ENCODE measurements at regions not wholly inside any gene's neighbourhood (a gene's known extent, or its start where the extent isn't known, plus 50 kb on each side); places are given as distances from the start of the nearest gene placed in this dataset.

DNA sequence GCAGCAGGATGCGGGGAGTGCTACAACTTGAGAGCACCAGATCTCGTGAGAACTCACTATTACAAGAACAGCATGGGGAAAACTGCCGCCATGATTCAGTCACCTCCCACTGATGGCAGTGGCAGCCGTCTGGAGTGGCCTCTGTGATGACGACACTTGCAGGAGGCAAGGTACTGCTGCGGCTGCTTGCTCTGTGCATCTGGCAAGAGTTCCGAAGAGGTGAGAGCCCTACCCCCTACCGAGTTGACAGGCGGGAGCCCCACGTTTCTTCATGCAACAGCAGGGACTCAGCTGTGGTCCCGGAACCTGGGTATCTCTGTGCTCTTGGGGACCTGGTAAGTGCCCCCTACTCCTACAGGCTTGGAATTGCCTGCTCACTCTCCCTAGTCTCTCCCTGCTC lies 1672.7 kb upstream of the TMEFF2 start:
- 68% methylated on average over 10 of the region's 11 CpGs for WGBS (ENCODE audit: low lambda C conversion rate)

DNA sequence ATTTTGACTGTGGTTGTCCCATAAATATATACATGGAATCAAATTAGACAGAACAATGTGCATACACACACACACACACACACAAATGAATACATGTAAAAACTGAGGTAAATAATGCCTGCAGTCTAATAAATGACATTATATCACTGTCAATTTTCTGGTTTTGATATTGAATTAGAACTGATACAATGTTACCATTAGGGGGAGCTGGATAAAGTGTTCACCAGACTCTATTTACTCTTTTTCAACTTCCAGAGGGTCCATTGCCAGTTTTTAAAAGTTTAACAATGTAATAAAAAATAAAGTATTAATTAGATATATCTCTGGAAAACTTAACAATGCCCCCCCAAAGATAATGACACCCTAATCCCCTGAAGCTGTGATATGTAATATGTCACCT lies 1666.8 kb upstream of the TMEFF2 start:
- Histone ChIP-seq H3K4me1 (ENCODE audit: control insufficient read depth in 1 of 2, insufficient read depth in 2 of 2, low read depth in 1 of 2, low read length in 1 of 2) (no peaks in the 10 kb centered on the region), H3K79me2 (ENCODE audit: insufficient read depth) (no peaks in the 10 kb centered on the region), H3K36me3 (replicated peaks in 1 of 2; ENCODE audit: control insufficient read depth in 1 of 2, insufficient read depth in 2 of 2, low read length in 1 of 2) (no peaks in the 10 kb centered on the region), H4K20me1 (ENCODE audit: insufficient read depth) (no peaks in the 10 kb centered on the region), H3K4me3 (ENCODE audit: low read depth in 2 of 2, low read length in 1 of 2) (no peak overlapping the region), H2AFZ (ENCODE audit: low read depth) (peak overlapping the region; percentile 65; the same call in 1 of the 2 replicates), H3K9ac (no peak overlapping the region), H3K4me2 (no peak overlapping the region), H3K27ac (ENCODE audit: low read depth in 2 of 2, low read length in 1 of 2) (no peak overlapping the region), H3K9me3 (no peaks in the 10 kb centered on the region), H3F3A (replicated peaks; ENCODE audit: insufficient read depth) (peaks cover 5% of the 10 kb centered on the region), H3K9me2 (no peaks in the 10 kb centered on the region), H3K27me3 (ENCODE audit: insufficient read depth) (no peaks in the 10 kb centered on the region)
- no peak for TF ChIP-seq TEAD4 (IDR thresholded peaks at IDR 0.05; ENCODE audit: borderline replicate concordance, insufficient read depth)
- no peak for TF ChIP-seq SMC3 (IDR thresholded peaks at IDR 0.05; ENCODE audit: low read depth, low read length)
- no peak for TF ChIP-seq RFX5 (IDR thresholded peaks at IDR 0.05; ENCODE audit: low read length)
- no peak for TF ChIP-seq GATA2 (CRISPR knock-in tag; IDR thresholded peaks at IDR 0.05)
- no peak for TF ChIP-seq FOXJ3 (CRISPR knock-in tag; IDR thresholded peaks at IDR 0.05)
- TF ChIP-seq EP300 (IDR thresholded peaks at IDR 0.05; ENCODE audit: borderline replicate concordance in 1 of 2, low read depth in 1 of 2, low read length in 1 of 2), result no peak
- TF ChIP-seq JUND (IDR thresholded peaks at IDR 0.05), result no peak
- no peak for TF ChIP-seq NRF1 (IDR thresholded peaks at IDR 0.05; ENCODE audit: low read depth, low read length)
- no peak for TF ChIP-seq GABPA (IDR thresholded peaks at IDR 0.05; ENCODE audit: low read depth)
- no peak for TF ChIP-seq TAF1 (IDR thresholded peaks at IDR 0.05; ENCODE audit: borderline replicate concordance, low read depth, low read length)
- no peak for TF ChIP-seq YY1 (IDR thresholded peaks at IDR 0.05; ENCODE audit: low read depth)
- POLR2A ChIA-PET, result no interaction called here
- DNase-seq, result no peak
- CTCF ChIA-PET, result interaction anchor here (1.6 kb wide), 1 partner anchor 57 kb away, joined by 3 read pairs; no protein-coding TSS in a partner anchor

More for the DNA sequence above, 1672.7 kb upstream of the TMEFF2 start:
- H3K9me3 ChIP-seq, result no peaks in the 10 kb centered on the region
- no peak overlapping the region for H3K9ac ChIP-seq
- ChIA-PET POLR2A (no interaction called here), CTCF (no interaction called here)
- H3K4me1 ChIP-seq (ENCODE audit: control insufficient read depth in 1 of 2, insufficient read depth in 2 of 2, low read depth in 1 of 2, low read length in 1 of 2), result no peaks in the 10 kb centered on the region
- H3F3A ChIP-seq (replicated peaks; ENCODE audit: insufficient read depth), result peaks cover 2% of the 10 kb centered on the region
- no peak for DNase-seq
- no peaks in the 10 kb centered on the region for H4K20me1 ChIP-seq (ENCODE audit: insufficient read depth)
- no peak overlapping the region for H2AFZ ChIP-seq (ENCODE audit: low read depth)
- H3K36me3 ChIP-seq (replicated peaks in 1 of 2; ENCODE audit: control insufficient read depth in 1 of 2, insufficient read depth in 2 of 2, low read length in 1 of 2), result no peaks in the 10 kb centered on the region
- no peaks in the 10 kb centered on the region for H3K9me2 ChIP-seq
- no peaks in the 10 kb centered on the region for H3K79me2 ChIP-seq (ENCODE audit: insufficient read depth)
- TF ChIP-seq, protein P1, sequence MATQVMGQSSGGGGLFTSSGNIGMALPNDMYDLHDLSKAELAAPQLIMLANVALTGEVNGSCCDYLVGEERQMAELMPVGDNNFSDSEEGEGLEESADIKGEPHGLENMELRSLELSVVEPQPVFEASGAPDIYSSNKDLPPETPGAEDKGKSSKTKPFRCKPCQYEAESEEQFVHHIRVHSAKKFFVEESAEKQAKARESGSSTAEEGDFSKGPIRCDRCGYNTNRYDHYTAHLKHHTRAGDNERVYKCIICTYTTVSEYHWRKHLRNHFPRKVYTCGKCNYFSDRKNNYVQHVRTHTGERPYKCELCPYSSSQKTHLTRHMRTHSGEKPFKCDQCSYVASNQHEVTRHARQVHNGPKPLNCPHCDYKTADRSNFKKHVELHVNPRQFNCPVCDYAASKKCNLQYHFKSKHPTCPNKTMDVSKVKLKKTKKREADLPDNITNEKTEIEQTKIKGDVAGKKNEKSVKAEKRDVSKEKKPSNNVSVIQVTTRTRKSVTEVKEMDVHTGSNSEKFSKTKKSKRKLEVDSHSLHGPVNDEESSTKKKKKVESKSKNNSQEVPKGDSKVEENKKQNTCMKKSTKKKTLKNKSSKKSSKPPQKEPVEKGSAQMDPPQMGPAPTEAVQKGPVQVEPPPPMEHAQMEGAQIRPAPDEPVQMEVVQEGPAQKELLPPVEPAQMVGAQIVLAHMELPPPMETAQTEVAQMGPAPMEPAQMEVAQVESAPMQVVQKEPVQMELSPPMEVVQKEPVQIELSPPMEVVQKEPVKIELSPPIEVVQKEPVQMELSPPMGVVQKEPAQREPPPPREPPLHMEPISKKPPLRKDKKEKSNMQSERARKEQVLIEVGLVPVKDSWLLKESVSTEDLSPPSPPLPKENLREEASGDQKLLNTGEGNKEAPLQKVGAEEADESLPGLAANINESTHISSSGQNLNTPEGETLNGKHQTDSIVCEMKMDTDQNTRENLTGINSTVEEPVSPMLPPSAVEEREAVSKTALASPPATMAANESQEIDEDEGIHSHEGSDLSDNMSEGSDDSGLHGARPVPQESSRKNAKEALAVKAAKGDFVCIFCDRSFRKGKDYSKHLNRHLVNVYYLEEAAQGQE (IDR thresholded peaks at IDR 0.05; ENCODE audit: low read depth, low read length), result no peak
- no peak for TF ChIP-seq RCOR1 (IDR thresholded peaks at IDR 0.05; ENCODE audit: low read length)
- TF ChIP-seq, protein P2, sequence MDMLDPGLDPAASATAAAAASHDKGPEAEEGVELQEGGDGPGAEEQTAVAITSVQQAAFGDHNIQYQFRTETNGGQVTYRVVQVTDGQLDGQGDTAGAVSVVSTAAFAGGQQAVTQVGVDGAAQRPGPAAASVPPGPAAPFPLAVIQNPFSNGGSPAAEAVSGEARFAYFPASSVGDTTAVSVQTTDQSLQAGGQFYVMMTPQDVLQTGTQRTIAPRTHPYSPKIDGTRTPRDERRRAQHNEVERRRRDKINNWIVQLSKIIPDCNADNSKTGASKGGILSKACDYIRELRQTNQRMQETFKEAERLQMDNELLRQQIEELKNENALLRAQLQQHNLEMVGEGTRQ (IDR thresholded peaks at IDR 0.05; ENCODE audit: borderline replicate concordance, low read depth, low read length), result no peak
- TF ChIP-seq TCF12 (IDR thresholded peaks at IDR 0.05), result no peak
- TF ChIP-seq MXI1 (IDR thresholded peaks at IDR 0.05; ENCODE audit: low read depth, low read length), result no peak
- H3K27me3 ChIP-seq (ENCODE audit: insufficient read depth), result no peaks in the 10 kb centered on the region
- no peak overlapping the region for H3K4me2 ChIP-seq
- H3K4me3 ChIP-seq (ENCODE audit: low read depth in 2 of 2, low read length in 1 of 2), result no peak overlapping the region
- H3K27ac ChIP-seq (ENCODE audit: low read depth in 2 of 2, low read length in 1 of 2), result no peak overlapping the region
